Tibial nerve (tissue), 4 donors: ENCODE measurements at regions not wholly inside any gene's neighbourhood (a gene's known extent, or its start where the extent isn't known, plus 50 kb on each side); places are given as distances from the start of the nearest gene placed in this dataset.

Experiments
- DNase-seq, 2 donors: peaks; one replicate each; pipeline ENCODE4 v3.0.0-alpha.2; 2019; ENCODE audit warnings: low spot score in 2 of 2
- H3K27ac ChIP-seq, 4 donors: fragments of 200-600 bp; sonication (generic) in 3 of 4; one replicate each; pipeline ENCODE4 v1.5.1; 2017 to 2019; ENCODE audit warnings: mild to moderate bottlenecking in 1 of 4
- H3K27me3 ChIP-seq, 2 donors: fragments of 200-600 bp; sonication (generic) in 1 of 2; one replicate each; pipeline versions ENCODE4 v1.5.1 to v1.6.0; 2017 to 2019
- H3K36me3 ChIP-seq, 3 donors: fragments of 200-600 bp; sonication (generic); one replicate each; pipeline ENCODE4 v1.5.1; 2018 to 2019
- H3K4me1 ChIP-seq, 4 donors: fragments of 200-600 bp; sonication (generic) in 3 of 4; one replicate each; pipeline ENCODE4 v1.5.1; 2017 to 2019
- H3K4me3 ChIP-seq, 4 donors: fragments of 200-600 bp; sonication (generic) in 3 of 4; one replicate each; pipeline ENCODE4 v1.5.1; 2017 to 2019; ENCODE audit warnings: mild to moderate bottlenecking in 1 of 4, moderate library complexity in 1 of 4
- H3K9me3 ChIP-seq, 4 donors: fragments of 200-600 bp; sonication (generic) in 3 of 4; one replicate each; pipeline ENCODE4 v1.5.1; 2017 to 2019
- CTCF ChIP-seq, 5 experiments: fragments of 200-600 bp in 3 of 5; fragments of 450-650 bp in 2 of 5; sonication (generic) in 3 of 5; IDR thresholded peaks; one replicate each; pipeline ENCODE4 v1.5.1; 2016 to 2019; ENCODE audit warnings: antibody characterized with exemption in 5 of 5, mild to moderate bottlenecking in 3 of 5, moderate library complexity in 2 of 5
- EP300 ChIP-seq, 2 donors: sonication (generic); formaldehyde crosslinking; IDR thresholded peaks; one replicate each; pipeline ENCODE4 v1.6.1; 2017; ENCODE audit warnings: antibody characterized with exemption in 2 of 2, mild to moderate bottlenecking in 1 of 2
- POLR2A ChIP-seq, 2 donors: fragments of 450-650 bp; IDR thresholded peaks; one replicate each; pipeline ENCODE4 v1.6.1; 2017; ENCODE audit warnings: antibody characterized with exemption in 2 of 2, mild to moderate bottlenecking in 2 of 2, moderate library complexity in 2 of 2
- WGBS, 2 donors: methylation state at CpG; one replicate each; pipeline ENCODE4 v1.1.5; 2018; 5-methylcytosine and 5-hydroxymethylcytosine counted together

- H3K9me3 ChIP-seq = no peaks in the 10 kb centered on the region
- H3K27ac ChIP-seq = no peak overlapping the region
- H3K4me3 ChIP-seq = no peak overlapping the region
- H3K36me3 ChIP-seq = no peaks in the 10 kb centered on the region
- TF ChIP-seq EP300 (IDR thresholded peaks at IDR 0.05) = no peak
- TF ChIP-seq CTCF (IDR thresholded peaks at IDR 0.05) = no peak
- TF ChIP-seq POLR2A (IDR thresholded peaks at IDR 0.05) = no peak
- H3K27me3 ChIP-seq = no peaks in the 10 kb centered on the region
- H3K4me1 ChIP-seq = peaks cover 0 to 12% (median 0%) of the 10 kb centered on the region in 4 donors
- 55 to 72% methylated on average over 10 to 12 of the region's 12 CpGs for WGBS, 2 donors
- DNase-seq = no peak
These were observed 196.4 kb downstream of the SEMA6A start for GRCh38 chr5:116378007-116378776.

- Histone ChIP-seq H3K36me3 (no peaks in the 10 kb centered on the region), H3K4me1 (peaks cover 0 to 18% (median 0%) of the 10 kb centered on the region in 4 donors), H3K27me3 (no peaks in the 10 kb centered on the region), H3K4me3 (no peak overlapping the region), H3K27ac (no peak overlapping the region), H3K9me3 (no peaks in the 10 kb centered on the region)
- WGBS, 2 donors = 76 to 78% methylated on average over 18 of the region's 18 CpGs
- DNase-seq = no peak
- TF ChIP-seq EP300 (IDR thresholded peaks at IDR 0.05) = no peak
- no peak for TF ChIP-seq POLR2A (IDR thresholded peaks at IDR 0.05)
- TF ChIP-seq CTCF (IDR thresholded peaks at IDR 0.05) = no peak
These were observed 197.2 kb downstream of the SEMA6A start for GRCh38 chr5:116377276-116378006.

GRCh38 chr5:116375926-116376325 lies 198.7 kb downstream of the SEMA6A start:
- Histone ChIP-seq H3K9me3 (no peaks in the 10 kb centered on the region), H3K4me1 (peaks cover 0 to 30% (median 0%) of the 10 kb centered on the region in 4 donors), H3K27ac (no peak overlapping the region), H3K4me3 (no peak overlapping the region), H3K36me3 (no peaks in the 10 kb centered on the region), H3K27me3 (no peaks in the 10 kb centered on the region)
- TF ChIP-seq EP300 (IDR thresholded peaks at IDR 0.05) (no peak), POLR2A (IDR thresholded peaks at IDR 0.05) (no peak), CTCF (IDR thresholded peaks at IDR 0.05) (no peak)
- 72 to 84% methylated on average over 5 of the region's 5 CpGs for WGBS, 2 donors
- no peak for DNase-seq

DNA sequence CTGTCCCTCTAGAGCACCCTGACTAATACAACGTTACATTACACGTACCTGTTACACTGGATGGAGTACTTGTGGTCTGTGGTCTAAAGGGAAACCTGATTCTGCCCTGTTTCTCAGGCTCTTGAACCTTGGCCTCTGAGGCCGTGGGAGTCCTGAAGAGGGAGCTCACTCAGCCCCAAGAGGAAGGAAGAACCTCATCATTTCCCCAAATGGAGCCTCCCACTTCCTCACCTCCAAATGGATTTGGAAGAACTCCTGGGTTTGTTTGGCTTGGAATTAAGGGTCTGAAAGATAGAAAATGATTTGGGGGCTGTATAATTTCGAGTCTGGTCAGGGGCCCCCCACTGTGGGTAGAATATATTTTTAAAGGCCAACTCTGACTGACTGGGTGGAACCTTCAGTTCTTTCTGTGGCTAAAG lies 200.2 kb downstream of the SEMA6A start:
- WGBS, 2 donors = 80 to 86% methylated on average over 4 of the region's 4 CpGs
- no peak for DNase-seq
- Histone ChIP-seq H3K27ac (no peak overlapping the region), H3K4me3 (no peak overlapping the region), H3K36me3 (no peaks in the 10 kb centered on the region), H3K4me1 (peaks cover 0 to 40% (median 0%) of the 10 kb centered on the region in 4 donors), H3K9me3 (no peaks in the 10 kb centered on the region), H3K27me3 (no peaks in the 10 kb centered on the region)
- TF ChIP-seq EP300 (IDR thresholded peaks at IDR 0.05) (no peak), CTCF (IDR thresholded peaks at IDR 0.05) (no peak), POLR2A (IDR thresholded peaks at IDR 0.05) (no peak)
